ENCODE measurements at regions not wholly inside any gene's neighbourhood (a gene's known extent, or its start where the extent isn't known, plus 50 kb on each side); places are given as distances from the start of the nearest gene placed in this dataset.

GRCh38 chr5:2909035-2909434 is 157.6 kb upstream of the IRX2 start:
- H3K27ac ChIP-seq (ENCODE audit: low read length): no peak overlapping the region
- no peaks in the 10 kb centered on the region for H3K79me2 ChIP-seq (ENCODE audit: insufficient read depth, low read length)
- no peaks in the 10 kb centered on the region for H3K36me3 ChIP-seq (ENCODE audit: insufficient read depth, low read length)
- no peaks in the 10 kb centered on the region for H3K27me3 ChIP-seq (ENCODE audit: insufficient read depth, low read length, poor library complexity)
- DNase-seq: no peak
- H3K4me3 ChIP-seq (ENCODE audit: low read depth in 1 of 2, low read length in 2 of 2): no peak overlapping the region
- no peak overlapping the region for H3K9ac ChIP-seq (ENCODE audit: low read depth, low read length)
- no peaks in the 10 kb centered on the region for H3K9me3 ChIP-seq (ENCODE audit: insufficient read depth, low read length, severe bottlenecking)
- H3K4me2 ChIP-seq (ENCODE audit: insufficient read depth, low read length): no peak overlapping the region
- H3K4me1 ChIP-seq (ENCODE audit: insufficient read depth, low read length): no peaks in the 10 kb centered on the region
- no peak overlapping the region for H2AFZ ChIP-seq (ENCODE audit: low read depth, low read length)
- TF ChIP-seq EZH2 (IDR thresholded peaks at IDR 0.05; ENCODE audit: borderline replicate concordance, low read depth, low read length, severe bottlenecking) (no peak), CTCF (IDR thresholded peaks at IDR 0.05; ENCODE audit: borderline replicate concordance, extremely low read depth, low read length, poor library complexity, severe bottlenecking) (no peak)
- no peaks in the 10 kb centered on the region for H4K20me1 ChIP-seq (ENCODE audit: insufficient read depth, low read length)
- ATAC-seq (ENCODE audit: insufficient read depth, low read depth): no peak

- Histone ChIP-seq H3K79me2 (ENCODE audit: insufficient read depth, low read length) (no peaks in the 10 kb centered on the region), H3K4me3 (ENCODE audit: low read depth in 1 of 2, low read length in 2 of 2) (no peak overlapping the region), H4K20me1 (ENCODE audit: insufficient read depth, low read length) (no peaks in the 10 kb centered on the region), H3K36me3 (ENCODE audit: insufficient read depth, low read length) (no peaks in the 10 kb centered on the region), H3K4me2 (ENCODE audit: insufficient read depth, low read length) (no peak overlapping the region), H3K9me3 (ENCODE audit: insufficient read depth, low read length, severe bottlenecking) (no peaks in the 10 kb centered on the region), H3K27me3 (ENCODE audit: insufficient read depth, low read length, poor library complexity) (no peaks in the 10 kb centered on the region), H2AFZ (ENCODE audit: low read depth, low read length) (no peak overlapping the region), H3K27ac (ENCODE audit: low read length) (no peak overlapping the region), H3K4me1 (ENCODE audit: insufficient read depth, low read length) (no peaks in the 10 kb centered on the region), H3K9ac (ENCODE audit: low read depth, low read length) (no peak overlapping the region)
- ATAC-seq (ENCODE audit: insufficient read depth, low read depth) (no peak), DNase-seq (no peak)
- TF ChIP-seq CTCF (IDR thresholded peaks at IDR 0.05; ENCODE audit: borderline replicate concordance, extremely low read depth, low read length, poor library complexity, severe bottlenecking): no peak
- TF ChIP-seq EZH2 (IDR thresholded peaks at IDR 0.05; ENCODE audit: borderline replicate concordance, low read depth, low read length, severe bottlenecking): no peak
Observed at GRCh38 chr5:2908086-2908485, 156.6 kb upstream of the IRX2 start.

GRCh38 chr5:2906302-2907090 is 155.0 kb upstream of the IRX2 start:
- no peak overlapping the region for H3K9ac ChIP-seq (ENCODE audit: low read depth, low read length)
- no peaks in the 10 kb centered on the region for H4K20me1 ChIP-seq (ENCODE audit: insufficient read depth, low read length)
- no peaks in the 10 kb centered on the region for H3K36me3 ChIP-seq (ENCODE audit: insufficient read depth, low read length)
- no peaks in the 10 kb centered on the region for H3K9me3 ChIP-seq (ENCODE audit: insufficient read depth, low read length, severe bottlenecking)
- H3K4me2 ChIP-seq (ENCODE audit: insufficient read depth, low read length): no peak overlapping the region
- no peaks in the 10 kb centered on the region for H3K79me2 ChIP-seq (ENCODE audit: insufficient read depth, low read length)
- H3K27ac ChIP-seq (ENCODE audit: low read length): no peak overlapping the region
- no peak for TF ChIP-seq EZH2 (IDR thresholded peaks at IDR 0.05; ENCODE audit: borderline replicate concordance, low read depth, low read length, severe bottlenecking)
- DNase-seq (no peak), ATAC-seq (ENCODE audit: insufficient read depth, low read depth) (no peak)
- no peaks in the 10 kb centered on the region for H3K27me3 ChIP-seq (ENCODE audit: insufficient read depth, low read length, poor library complexity)
- no peak overlapping the region for H3K4me3 ChIP-seq (ENCODE audit: low read depth in 1 of 2, low read length in 2 of 2)
- 0 out of 2 replicates have a peak, but pooled peaks cover under 1% of the 10 kb centered on the region for H3K4me1 ChIP-seq (ENCODE audit: insufficient read depth, low read length)
- no peak overlapping the region for H2AFZ ChIP-seq (ENCODE audit: low read depth, low read length)

- Histone ChIP-seq H3K4me3 (ENCODE audit: low read depth in 1 of 2, low read length in 2 of 2) (no peak overlapping the region), H3K9me3 (ENCODE audit: insufficient read depth, low read length, severe bottlenecking) (no peaks in the 10 kb centered on the region), H4K20me1 (ENCODE audit: insufficient read depth, low read length) (no peaks in the 10 kb centered on the region), H2AFZ (ENCODE audit: low read depth, low read length) (no peak overlapping the region), H3K9ac (ENCODE audit: low read depth, low read length) (no peak overlapping the region), H3K4me2 (ENCODE audit: insufficient read depth, low read length) (no peak overlapping the region), H3K79me2 (ENCODE audit: insufficient read depth, low read length) (no peaks in the 10 kb centered on the region), H3K27me3 (ENCODE audit: insufficient read depth, low read length, poor library complexity) (no peaks in the 10 kb centered on the region), H3K36me3 (ENCODE audit: insufficient read depth, low read length) (no peaks in the 10 kb centered on the region), H3K4me1 (ENCODE audit: insufficient read depth, low read length) (peaks cover 8% of the 10 kb centered on the region), H3K27ac (ENCODE audit: low read length) (no peak overlapping the region)
- no peak for ATAC-seq (ENCODE audit: insufficient read depth, low read depth)
- DNase-seq: no peak
- TF ChIP-seq EZH2 (IDR thresholded peaks at IDR 0.05; ENCODE audit: borderline replicate concordance, low read depth, low read length, severe bottlenecking): no peak
- TF ChIP-seq CTCF (IDR thresholded peaks at IDR 0.05; ENCODE audit: borderline replicate concordance, extremely low read depth, low read length, poor library complexity, severe bottlenecking): no peak
Observed at GRCh38 chr5:2905741-2906140, 154.3 kb upstream of the IRX2 start.

All from DND-41 (cell line).